HG03060 (cell line): ENCODE measurements at regions not wholly inside any gene's neighbourhood (a gene's known extent, or its start where the extent isn't known, plus 50 kb on each side); places are given as distances from the start of the nearest gene placed in this dataset.

Source experiments
- ATAC-seq: cut with Tn5 transposase; IDR thresholded peaks from one replicate; pipeline ENCODE4 v1.9.1; 2021; ENCODE audit warnings: low read depth, moderate number of reproducible peaks; ENCODE audit not compliant: unreplicated experiment

- no peak for ATAC-seq
Measured at GRCh38 chr12:28601570-28602058, 411.4 kb downstream of the CCDC91 start.

GRCh38 chr12:28602786-28603185, 412.5 kb downstream of the CCDC91 start:
- no peak for ATAC-seq

- no peak for ATAC-seq
Measured at GRCh38 chr12:28603239-28603638, 413.0 kb downstream of the CCDC91 start.

- ATAC-seq = no peak
Measured at GRCh38 chr12:28603801-28604200, 413.5 kb downstream of the CCDC91 start.

GRCh38 chr12:28604240-28604639, 414.0 kb downstream of the CCDC91 start:
- ATAC-seq = no peak

- no peak for ATAC-seq
Measured at GRCh38 chr12:28606967-28607557, 416.8 kb downstream of the CCDC91 start.

GRCh38 chr12:28610401-28611114, 420.3 kb downstream of the CCDC91 start:
- no peak for ATAC-seq

- no peak for ATAC-seq
Measured at GRCh38 chr12:28611115-28611435, 420.8 kb downstream of the CCDC91 start.

- no peak for ATAC-seq
Measured at GRCh38 chr12:28611449-28611848, 421.2 kb downstream of the CCDC91 start.

- ATAC-seq = no peak
Measured at GRCh38 chr12:28618171-28618570, 427.9 kb downstream of the CCDC91 start.

- no peak for ATAC-seq
Measured at GRCh38 chr12:28618772-28619171, 428.5 kb downstream of the CCDC91 start.

GRCh38 chr12:28620281-28620680, 430.0 kb downstream of the CCDC91 start:
- ATAC-seq = no peak

GRCh38 chr12:28622406-28622805, 432.1 kb downstream of the CCDC91 start:
- no peak for ATAC-seq

GRCh38 chr12:28626504-28626903, 436.2 kb downstream of the CCDC91 start:
- ATAC-seq = no peak

GRCh38 chr12:28629691-28630090, 439.4 kb downstream of the CCDC91 start:
- no peak for ATAC-seq

- ATAC-seq = no peak
Measured at GRCh38 chr12:28631831-28632230, 441.6 kb downstream of the CCDC91 start.

GRCh38 chr12:28640519-28640918, 450.3 kb downstream of the CCDC91 start:
- no peak for ATAC-seq

- no peak for ATAC-seq
Measured at GRCh38 chr12:28645436-28645835, 455.2 kb downstream of the CCDC91 start.

- no peak for ATAC-seq
Measured at GRCh38 chr12:28645891-28646290, 455.6 kb downstream of the CCDC91 start.

- ATAC-seq = no peak
Measured at GRCh38 chr12:28650906-28651305, 460.6 kb downstream of the CCDC91 start.

- no peak for ATAC-seq
Measured at GRCh38 chr12:28652239-28652638, 462.0 kb downstream of the CCDC91 start.

- ATAC-seq = no peak
Measured at GRCh38 chr12:28681980-28682379, 467.1 kb upstream of the FAR2 start.
